GM12878 (cell line): ENCODE measurements at regions not wholly inside any gene's neighbourhood (a gene's known extent, or its start where the extent isn't known, plus 50 kb on each side); places are given as distances from the start of the nearest gene placed in this dataset.

Experiments used
- CTCF ChIP-seq, 3 experiments: IDR thresholded peaks in 2 of 3; conservative IDR thresholded peaks in 1 of 3; 2 replicates each; pipeline ENCODE4 v1.5.1; 2011; ENCODE audit warnings: low read depth in 3 of 3, low read length in 3 of 3, mild to moderate bottlenecking in 3 of 3, control low read depth in 2 of 3, moderate library complexity in 2 of 3, inconsistent platforms in 1 of 3, mixed read lengths in 1 of 3; ENCODE audit not compliant: control insufficient read depth in 2 of 3, insufficient read depth in 1 of 3; ENCODE audit errors: extremely low read depth in 1 of 3
- FOXK2 ChIP-seq: fragments of 450-650 bp; IDR thresholded peaks from 2 replicates; pipeline ENCODE4 v1.6.1; 2017; ENCODE audit warnings: mild to moderate bottlenecking, moderate library complexity
- HDAC6 ChIP-seq: fragments of 200-600 bp; sonication (generic); IDR thresholded peaks from one replicate; pipeline ENCODE4 v1.8.0; 2017; ENCODE audit warnings: antibody characterized with exemption; ENCODE audit not compliant: unreplicated experiment
- JUNB ChIP-seq: IDR thresholded peaks from 2 replicates; pipeline ENCODE4 v1.6.1; 2016; ENCODE audit warnings: antibody characterized with exemption, mild to moderate bottlenecking
- NR2C1 ChIP-seq: fragments of 450-650 bp; IDR thresholded peaks from 2 replicates; pipeline ENCODE4 v1.6.1; 2017; ENCODE audit warnings: antibody characterized with exemption, mild to moderate bottlenecking, moderate library complexity
- POLR2A ChIP-seq: IDR thresholded peaks from 2 replicates; pipeline ENCODE4 v1.6.1; 2011; ENCODE audit warnings: low read depth, mild to moderate bottlenecking, low read length
- POLR2AphosphoS5 ChIP-seq: IDR thresholded peaks from 2 replicates; pipeline ENCODE4 v1.6.1; 2011; ENCODE audit warnings: mild to moderate bottlenecking, low read length, inconsistent platforms
- SREBF1 ChIP-seq: IDR thresholded peaks from 2 replicates; pipeline ENCODE4 v1.6.1; 2012; ENCODE audit warnings: mild to moderate bottlenecking, low read length
- TCF7 ChIP-seq: IDR thresholded peaks from 2 replicates; pipeline ENCODE4 v1.6.1; 2014; ENCODE audit warnings: antibody characterized with exemption, borderline replicate concordance
- YY1 ChIP-seq: IDR thresholded peaks from 2 replicates; pipeline ENCODE4 v1.6.1; 2011; ENCODE audit warnings: low read depth, mild to moderate bottlenecking, low read length
- ZBTB40 ChIP-seq: fragments of 450-650 bp; IDR thresholded peaks from 2 replicates; pipeline ENCODE4 v1.6.1; 2016; ENCODE audit warnings: mild to moderate bottlenecking, moderate library complexity, borderline replicate concordance

DNA sequence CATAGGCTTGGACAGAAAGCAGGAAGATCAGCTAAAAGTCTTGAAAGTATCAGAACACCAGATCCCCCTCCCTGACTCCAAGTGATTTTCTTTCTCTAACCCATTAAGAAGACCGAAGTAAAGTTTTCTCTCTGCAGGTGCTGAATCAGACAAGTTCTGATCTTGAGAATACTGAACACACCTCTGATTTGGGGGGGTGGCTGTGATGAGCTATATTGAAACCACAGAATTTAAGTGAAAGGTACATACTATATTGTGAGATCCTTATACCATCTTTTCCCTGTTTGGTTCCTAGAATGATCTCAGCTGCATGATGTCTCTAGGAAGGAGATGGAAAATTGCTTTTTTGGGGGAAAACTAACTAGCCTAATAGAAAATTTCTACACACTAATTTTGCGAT is 196.0 kb downstream of the DIPK2A start:
- TF ChIP-seq CTCF (IDR thresholded peaks at IDR 0.05 in 2 of 3, conservative IDR thresholded peaks at IDR 0.05 in 1 of 3; ENCODE audit: control insufficient read depth in 2 of 3, extremely low read depth in 1 of 3, insufficient read depth in 1 of 3, low read depth in 3 of 3, low read length in 3 of 3), result no peak
- TF ChIP-seq POLR2AphosphoS5, result no peak
- TF ChIP-seq SREBF1, result no peak
- TF ChIP-seq YY1, result no peak
- no peak for TF ChIP-seq POLR2A
- no peak for TF ChIP-seq ZBTB40
- TF ChIP-seq HDAC6, result no peak
- no peak for TF ChIP-seq TCF7
- TF ChIP-seq NR2C1, result no peak
- no peak; the same call in 1 of the 2 replicates for TF ChIP-seq JUNB
- no peak for TF ChIP-seq FOXK2
